ENCODE measurements at regions not wholly inside any gene's neighbourhood (a gene's known extent, or its start where the extent isn't known, plus 50 kb on each side); places are given as distances from the start of the nearest gene placed in this dataset.

- TF ChIP-seq CREB1 (IDR thresholded peaks at IDR 0.05) (no peak), MAFK (IDR thresholded peaks at IDR 0.05; ENCODE audit: low read depth, low read length) (no peak)
Measured at GRCh38 chr5:57111993-57112392, 61.9 kb upstream of the GPBP1 start (continued).

GRCh38 chr5:57113481-57113880, 60.4 kb upstream of the GPBP1 start:
- Histone ChIP-seq H3K4ac (replicated peaks; ENCODE audit: insufficient read length, low read depth, low read length) (no peak overlapping the region), H3K14ac (ENCODE audit: insufficient read length) (no peak overlapping the region), H2AFZ (ENCODE audit: low read length) (no peak overlapping the region), H3K23ac (ENCODE audit: insufficient read length) (no peak overlapping the region), H3K56ac (replicated peaks; ENCODE audit: insufficient read length, low read depth, low read length) (no peak overlapping the region), H3K4me3 (ENCODE audit: extremely low read depth in 1 of 4, insufficient read depth in 2 of 4, low read depth in 3 of 4, low read length in 4 of 4) (no peak overlapping the region), H2BK15ac (ENCODE audit: low read length) (no peak overlapping the region), H3K36me3 (ENCODE audit: control insufficient read depth in 2 of 4, insufficient read depth in 4 of 4, low read length in 3 of 4) (no peaks in the 10 kb centered on the region), H3K27me3 (replicated peaks in 1 of 4; ENCODE audit: control insufficient read depth in 3 of 4, extremely low read depth in 1 of 4, insufficient read depth in 3 of 4, low read length in 3 of 4) (no peaks in the 10 kb centered on the region), H3K4me2 (ENCODE audit: insufficient read depth in 1 of 2, low read depth in 2 of 2, low read length in 2 of 2) (no peak overlapping the region), H3K18ac (ENCODE audit: extremely low read depth, low read length) (no peak overlapping the region), H3K79me2 (ENCODE audit: control insufficient read depth in 1 of 2, insufficient read depth in 2 of 2, low read length in 2 of 2) (no peaks in the 10 kb centered on the region), H3K9me3 (ENCODE audit: insufficient read depth in 2 of 2, low read depth in 1 of 2, low read length in 1 of 2) (no peaks in the 10 kb centered on the region), H2BK120ac (replicated peaks; ENCODE audit: low read depth, low read length) (no peak overlapping the region), H3K9ac (replicated peaks in 1 of 4; ENCODE audit: extremely low read depth in 1 of 4, low read depth in 3 of 4, low read length in 3 of 4) (no peak overlapping the region), H2BK20ac (ENCODE audit: low read length) (no peak overlapping the region), H4K8ac (ENCODE audit: extremely low read depth, insufficient read depth, low read length) (no peak overlapping the region), H3K4me1 (replicated peaks in 1 of 4; ENCODE audit: control insufficient read depth in 3 of 4, insufficient read depth in 4 of 4, low read length in 3 of 4) (no peaks in the 10 kb centered on the region), H2AK5ac (ENCODE audit: low read depth, low read length) (no peak overlapping the region), H4K5ac (ENCODE audit: insufficient read length, low read depth, low read length) (no peak overlapping the region), H2BK12ac (ENCODE audit: low read depth, low read length) (no peak overlapping the region), H2BK5ac (ENCODE audit: low read depth, low read length) (no peak overlapping the region), H4K91ac (replicated peaks; ENCODE audit: insufficient read length, low read length) (no peak overlapping the region), H3K23me2 (ENCODE audit: low read depth, low read length) (no peaks in the 10 kb centered on the region), H3K79me1 (ENCODE audit: low read depth, low read length) (no peaks in the 10 kb centered on the region), H3K27ac (ENCODE audit: low read depth, low read length) (no peak overlapping the region), H4K20me1 (replicated peaks in 1 of 2; ENCODE audit: control insufficient read depth in 1 of 2, insufficient read depth in 2 of 2, low read length in 2 of 2) (no peaks in the 10 kb centered on the region)
- CTCF ChIA-PET (ENCODE audit: partially characterized antibody), result interaction anchor here (0.6 kb wide), 1 partner anchor 106 kb away, joined by 3 read pairs; no protein-coding TSS in a partner anchor
- FAIRE-seq (no peak), DNase-seq (ENCODE audit: low read depth in 1 of 2, low spot score in 2 of 2) (no peak)
- POLR2A ChIA-PET (ENCODE audit: partially characterized antibody), result no interaction called here
- no peak for TF ChIP-seq NANOG (IDR thresholded peaks at IDR 0.05; ENCODE audit: insufficient read depth, low read depth, low read length, poor library complexity, severe bottlenecking)
- no peak for TF ChIP-seq TBP (IDR thresholded peaks at IDR 0.05; ENCODE audit: low read depth, low read length)
